SK-N-SH (cell line): ENCODE measurements at regions not wholly inside any gene's neighbourhood (a gene's known extent, or its start where the extent isn't known, plus 50 kb on each side); places are given as distances from the start of the nearest gene placed in this dataset.

Experiments
- CTCF ChIP-seq: fragments of 200-600 bp; sonication (generic); IDR thresholded peaks from 2 replicates; pipeline ENCODE4 v1.6.1; 2017; ENCODE audit warnings: antibody characterized with exemption, mild to moderate bottlenecking, moderate library complexity
- FOXM1 ChIP-seq: IDR thresholded peaks from 2 replicates; pipeline ENCODE4 v1.4.0; 2012; ENCODE audit warnings: low read depth, mild to moderate bottlenecking
- MAX ChIP-seq: IDR thresholded peaks from 2 replicates; pipeline ENCODE4 v1.4.0; 2012; ENCODE audit warnings: low read depth
- MXI1 ChIP-seq: IDR thresholded peaks from 2 replicates; pipeline ENCODE4 v1.6.1; 2012; ENCODE audit warnings: mild to moderate bottlenecking, low read depth, low read length, improper control_type of control experiment
- SIN3A ChIP-seq: IDR thresholded peaks from 2 replicates; pipeline ENCODE4 v1.6.1; 2012; ENCODE audit warnings: low read depth, mild to moderate bottlenecking, low read length, moderate library complexity, borderline replicate concordance

- TF ChIP-seq FOXM1 (no peak), CTCF (no peak), MXI1 (no peak), SIN3A (no peak), MAX (no peak)
Observed at GRCh38 chr3:77906102-77906709, 866.3 kb downstream of the ROBO2 start.
